HG03066 (cell line): ENCODE measurements at regions not wholly inside any gene's neighbourhood (a gene's known extent, or its start where the extent isn't known, plus 50 kb on each side); places are given as distances from the start of the nearest gene placed in this dataset.
A peak's percentile ranks its signal among the peaks of the same experiment; 100 is the strongest.
"Not testable (repeated sequence)": the region's sequence is repeated elsewhere in the genome, so short reads cannot be mapped to it uniquely, and the experiment has no call there.

ENCODE experiments used
- ATAC-seq: cut with Tn5 transposase; IDR thresholded peaks from one replicate; pipeline ENCODE4 v1.9.1; 2021; ENCODE audit warnings: low read depth; ENCODE audit not compliant: unreplicated experiment

- ATAC-seq, result no peak
Observed at GRCh38 chr15:84402856-84403608, 167.5 kb downstream of the GOLGA6L4 start.

- ATAC-seq, result not testable (repeated sequence)
Observed at GRCh38 chr15:84409357-84409756, 173.8 kb downstream of the GOLGA6L4 start.

- not testable (repeated sequence) for ATAC-seq
Observed at GRCh38 chr15:84421513-84422181, 179.2 kb upstream of the ZSCAN2 start.

GRCh38 chr15:84425327-84425726 lies 175.5 kb upstream of the ZSCAN2 start:
- not testable (repeated sequence) for ATAC-seq

- ATAC-seq, result not testable (repeated sequence)
Observed at GRCh38 chr15:84473305-84473877, 127.4 kb upstream of the ZSCAN2 start.

- not testable (repeated sequence) for ATAC-seq
Observed at GRCh38 chr15:84476364-84477033, 124.3 kb upstream of the ZSCAN2 start.

- peak; percentile 63 for ATAC-seq
Observed at GRCh38 chr15:84477550-84477949, 123.3 kb upstream of the ZSCAN2 start.

GRCh38 chr15:84480174-84480681 lies 120.6 kb upstream of the ZSCAN2 start:
- not testable (repeated sequence) for ATAC-seq

GRCh38 chr15:84483859-84484258 lies 117.0 kb upstream of the ZSCAN2 start:
- ATAC-seq, result not testable (repeated sequence)

- ATAC-seq, result not testable (repeated sequence)
Observed at GRCh38 chr15:84500165-84500889, 100.5 kb upstream of the ZSCAN2 start.

- ATAC-seq, result not testable (repeated sequence)
Observed at GRCh38 chr15:84503101-84503500, 97.7 kb upstream of the ZSCAN2 start.

GRCh38 chr15:84505552-84505951 lies 95.3 kb upstream of the ZSCAN2 start:
- not testable (repeated sequence) for ATAC-seq

- not testable (repeated sequence) for ATAC-seq
Observed at GRCh38 chr15:84512324-84512723, 88.5 kb upstream of the ZSCAN2 start.

GRCh38 chr15:84516773-84517172 lies 84.0 kb upstream of the ZSCAN2 start:
- ATAC-seq, result not testable (repeated sequence)

- ATAC-seq, result not testable (repeated sequence)
Observed at GRCh38 chr15:84525491-84526344, 75.1 kb upstream of the ZSCAN2 start.

- not testable (repeated sequence) for ATAC-seq
Observed at GRCh38 chr15:84530751-84531150, 70.1 kb upstream of the ZSCAN2 start.

GRCh38 chr15:84531223-84531622 lies 69.6 kb upstream of the ZSCAN2 start:
- not testable (repeated sequence) for ATAC-seq

- not testable (repeated sequence) for ATAC-seq
Observed at GRCh38 chr15:84531709-84532367, 69.0 kb upstream of the ZSCAN2 start.

GRCh38 chr15:84533705-84534104 lies 67.1 kb upstream of the ZSCAN2 start:
- ATAC-seq, result not testable (repeated sequence)
